NCI-H2029 (cell line): ENCODE measurements at regions not wholly inside any gene's neighbourhood (a gene's known extent, or its start where the extent isn't known, plus 50 kb on each side); places are given as distances from the start of the nearest gene placed in this dataset.

Source experiments
- DNase-seq: peaks from one replicate; lab custom pipeline; 2025; lab: John Stamatoyannopoulos, UW

GRCh38 chr21:38156200-38156599 lies 100.6 kb upstream of the KCNJ15 start:
- no peak for DNase-seq

DNA sequence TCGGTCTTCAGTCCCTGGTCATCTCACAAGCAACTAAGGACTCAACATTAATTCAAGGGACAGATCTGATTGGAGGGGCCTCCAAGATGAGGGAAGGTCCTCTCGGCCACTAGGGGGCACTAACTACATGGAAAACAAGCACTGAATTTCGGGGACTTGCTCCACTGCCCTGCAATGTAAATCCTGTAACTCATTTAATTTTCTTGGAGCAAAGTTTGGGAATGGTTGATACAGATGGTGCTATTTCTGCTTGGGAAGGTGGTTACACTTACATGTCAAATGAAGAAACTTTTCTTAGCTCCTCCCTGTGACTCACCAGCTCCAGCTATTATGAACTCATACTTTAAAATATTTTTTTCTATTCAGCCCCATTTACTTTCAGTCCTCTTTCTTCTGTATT lies 97.4 kb upstream of the KCNJ15 start:
- peak; percentile 56 for DNase-seq

DNA sequence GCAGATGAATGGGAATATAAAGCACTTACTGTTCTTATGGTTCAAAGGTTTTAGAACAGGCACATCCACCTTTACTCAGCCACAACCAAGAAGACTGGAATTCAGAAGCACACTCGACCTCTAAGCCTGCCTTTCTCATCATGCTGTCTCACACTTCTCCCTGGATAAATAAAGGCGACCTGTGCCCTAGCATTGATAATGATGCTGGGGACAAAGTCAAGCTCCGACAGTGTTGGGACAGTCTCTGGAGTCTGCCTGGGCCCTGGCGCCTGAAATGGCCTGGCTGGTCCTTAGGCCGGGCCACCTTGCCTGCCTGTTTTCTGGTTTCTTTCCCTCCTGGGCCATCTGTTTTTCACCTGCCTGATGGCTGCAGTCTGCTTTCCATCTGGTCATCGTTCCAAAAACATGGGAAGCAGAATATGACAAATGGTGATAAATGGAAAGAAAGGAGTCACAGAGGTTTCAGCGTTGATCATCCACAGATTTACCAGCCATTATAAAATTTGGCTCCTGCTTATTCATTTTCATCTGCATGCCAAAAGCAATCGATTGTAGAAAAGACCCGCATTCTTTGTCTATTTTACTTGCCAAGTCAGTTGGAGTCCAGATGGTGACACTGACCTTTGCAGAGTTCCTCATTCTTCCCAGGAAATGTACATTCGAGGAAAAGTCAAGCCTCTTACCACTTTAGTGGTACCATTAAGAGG lies 91.2 kb upstream of the KCNJ15 start:
- no peak for DNase-seq

DNA sequence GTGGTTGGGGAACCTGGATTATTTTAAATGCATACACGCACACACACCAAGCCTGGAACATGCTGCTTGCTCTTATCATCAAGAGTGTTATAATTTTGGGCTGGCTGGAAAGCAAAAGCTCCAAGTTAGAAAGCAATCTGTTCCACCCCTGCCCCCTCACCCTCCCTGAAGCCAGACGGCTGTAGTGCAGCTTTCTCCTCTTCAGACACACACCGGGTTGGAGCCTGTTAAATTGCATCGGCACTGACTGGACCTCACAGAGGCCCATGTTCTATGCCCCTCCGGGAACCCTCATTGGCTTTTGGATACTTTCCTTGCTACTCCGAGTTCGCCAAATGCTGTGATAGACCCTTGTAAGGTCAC lies 90.6 kb upstream of the KCNJ15 start:
- no peak for DNase-seq

GRCh38 chr21:38167345-38167744 lies 89.4 kb upstream of the KCNJ15 start:
- DNase-seq, result no peak

- no peak for DNase-seq
Measured at GRCh38 chr21:38170283-38170682, 86.5 kb upstream of the KCNJ15 start.

GRCh38 chr21:38170704-38171682 lies 85.8 kb upstream of the KCNJ15 start:
- DNase-seq, result no peak

DNA sequence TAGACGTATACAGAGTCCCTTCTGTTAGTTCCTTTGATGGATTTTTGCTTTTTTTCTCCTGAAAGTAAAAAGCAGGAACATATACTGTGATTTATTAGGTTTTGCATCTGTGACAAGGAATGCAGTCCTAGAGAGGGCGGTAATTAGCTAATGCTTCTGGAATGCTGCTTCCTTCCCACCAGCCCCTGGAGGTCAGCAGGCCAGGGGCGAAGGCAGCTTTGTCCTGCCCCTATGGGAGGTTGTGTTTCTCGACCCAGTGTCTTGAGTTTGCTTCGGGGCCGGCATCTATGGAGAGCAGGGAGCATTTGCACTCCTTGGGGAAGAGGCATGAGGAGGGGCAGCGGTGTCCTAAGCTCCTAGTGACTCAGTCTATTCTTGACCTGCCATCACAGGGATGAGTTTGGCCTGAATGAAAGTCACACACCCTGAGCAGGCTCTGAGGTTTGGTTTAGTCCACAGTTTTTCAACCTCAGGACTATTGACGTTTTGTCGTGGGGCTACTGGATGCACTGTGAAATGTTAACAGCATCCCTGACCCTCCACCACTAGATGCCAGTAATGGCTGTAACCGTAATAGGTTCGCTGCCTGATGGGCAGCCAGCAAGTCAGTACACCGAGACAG lies 85.0 kb upstream of the KCNJ15 start:
- no peak for DNase-seq

DNA sequence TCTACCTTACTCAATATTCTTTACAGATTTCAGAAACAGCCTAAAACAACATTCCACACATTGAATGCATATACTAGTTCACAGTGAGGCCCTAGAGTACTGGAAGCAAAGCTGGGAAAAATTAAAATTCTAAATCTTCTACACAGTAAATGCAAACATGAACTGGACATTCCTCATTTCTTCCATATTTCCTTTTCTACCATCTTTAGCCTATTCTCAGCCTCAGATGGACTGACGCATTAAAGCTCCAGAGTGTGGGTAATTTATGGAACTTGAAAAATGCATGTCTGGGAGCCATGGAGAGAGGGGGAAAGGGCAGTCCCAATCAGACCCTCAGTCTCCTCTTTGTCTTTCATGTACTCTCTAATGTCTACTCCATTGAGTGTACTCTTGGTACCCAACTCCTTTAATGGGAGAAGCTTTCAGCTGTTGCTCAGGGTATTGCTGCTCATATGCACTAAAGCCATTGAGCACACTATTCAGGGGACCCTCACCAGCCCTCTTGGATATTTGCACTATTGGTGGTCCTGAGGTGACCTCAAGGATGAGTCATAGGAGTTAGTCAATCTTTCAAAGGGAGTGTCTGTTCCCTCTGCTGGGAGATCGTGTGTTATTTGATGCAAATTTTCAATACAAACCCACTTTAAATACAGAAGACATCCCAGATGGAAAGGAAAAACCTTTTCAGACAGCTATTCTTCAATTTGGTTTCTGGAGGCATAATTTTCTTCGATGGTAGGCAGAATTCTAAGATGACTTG lies 83.3 kb upstream of the KCNJ15 start:
- DNase-seq, result no peak

DNA sequence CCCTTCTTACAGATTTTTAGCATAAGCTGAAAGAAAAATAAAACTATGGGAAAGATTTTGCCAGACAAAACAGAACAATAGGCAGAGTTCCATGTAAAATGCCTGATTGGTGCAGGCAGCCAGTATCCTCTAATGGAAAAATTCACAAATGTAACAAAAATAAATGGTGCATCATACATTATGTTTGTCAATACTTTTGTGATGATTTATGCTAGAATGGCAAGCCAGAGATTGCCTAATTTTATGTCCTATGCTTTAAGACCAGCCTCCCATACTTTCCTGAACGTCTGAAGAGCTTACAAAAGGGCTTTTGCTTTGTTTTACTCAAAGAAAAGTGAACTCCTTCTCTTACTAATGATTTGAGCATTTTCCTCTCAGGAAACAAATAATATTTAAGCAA lies 81.5 kb upstream of the KCNJ15 start:
- DNase-seq, result no peak

- no peak for DNase-seq
Measured at GRCh38 chr21:38177919-38178652, 78.7 kb upstream of the KCNJ15 start.

GRCh38 chr21:38178653-38179470 lies 77.9 kb upstream of the KCNJ15 start:
- no peak for DNase-seq

- no peak for DNase-seq
Measured at GRCh38 chr21:38179511-38179910, 77.3 kb upstream of the KCNJ15 start.

DNA sequence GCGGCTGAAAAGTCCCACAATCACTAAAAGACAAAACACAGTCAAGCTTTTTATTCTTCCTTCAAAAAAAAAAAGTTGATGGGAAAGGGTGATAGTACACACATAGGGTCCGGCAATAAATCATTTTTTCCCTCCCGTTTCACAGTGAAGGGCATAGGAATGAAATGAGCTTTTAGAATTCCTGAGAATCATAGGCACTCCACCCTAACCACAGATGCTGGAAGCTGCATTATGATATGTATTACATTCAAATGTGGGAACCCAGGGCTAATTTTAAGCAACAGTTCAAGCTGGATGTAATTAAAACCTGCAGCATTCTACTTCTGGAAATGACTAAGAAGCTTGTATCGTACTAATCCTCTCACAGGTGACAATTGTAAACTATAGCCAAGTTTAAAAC lies 75.7 kb upstream of the KCNJ15 start:
- DNase-seq, result no peak

- no peak for DNase-seq
Measured at GRCh38 chr21:38182370-38182985, 74.3 kb upstream of the KCNJ15 start.

DNA sequence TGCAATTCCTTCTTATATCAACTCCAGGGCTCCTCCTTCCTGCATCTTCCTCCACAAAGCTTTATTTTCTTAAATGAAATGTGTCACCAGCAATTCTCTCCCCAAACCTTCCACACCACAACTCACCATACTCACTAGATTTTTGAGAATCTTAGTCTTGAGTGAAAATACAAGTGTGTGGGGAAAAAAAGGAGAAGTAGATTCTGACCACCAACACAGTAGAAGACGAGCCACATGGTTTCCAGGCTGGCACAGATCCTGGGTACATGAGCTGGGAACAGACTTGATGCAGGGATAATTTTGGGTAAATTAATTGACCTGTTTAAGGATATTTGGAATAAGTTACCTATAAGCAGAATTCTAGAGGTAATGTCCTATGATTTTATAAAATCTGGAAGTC lies 72.8 kb upstream of the KCNJ15 start:
- DNase-seq, result no peak

DNA sequence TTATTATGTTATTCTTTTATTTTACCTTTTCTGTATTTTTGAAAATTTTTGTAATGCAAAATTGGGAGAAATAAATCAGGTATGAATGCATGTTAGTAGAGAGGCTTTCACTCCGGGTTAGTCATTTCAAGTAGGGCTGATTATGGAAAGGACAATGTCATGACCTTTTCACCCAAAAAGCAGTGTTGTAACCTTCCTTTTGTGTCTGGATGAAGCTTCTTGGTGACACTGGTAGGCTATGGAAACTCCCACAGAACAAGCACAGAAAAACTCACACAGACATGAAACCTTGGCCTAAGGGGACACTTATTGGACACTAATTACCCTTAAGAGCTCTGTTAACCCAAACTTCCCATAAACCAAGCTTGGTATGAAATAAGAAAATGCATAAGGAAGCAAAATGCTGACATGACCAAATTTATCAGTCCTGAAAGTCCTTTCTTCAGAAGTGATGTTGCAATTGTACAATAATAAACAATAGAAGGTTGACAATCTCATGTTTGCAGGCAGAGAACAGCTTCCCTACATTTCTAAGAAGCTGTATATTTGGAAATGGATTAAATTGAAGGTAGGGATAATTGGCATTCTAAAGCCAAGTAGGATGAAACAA lies 70.0 kb upstream of the KCNJ15 start:
- no peak for DNase-seq

- no peak for DNase-seq
Measured at GRCh38 chr21:38188037-38188436, 68.8 kb upstream of the KCNJ15 start.

- no peak for DNase-seq
Measured at GRCh38 chr21:38196036-38196435, 60.8 kb upstream of the KCNJ15 start.

- DNase-seq, result no peak
Measured at GRCh38 chr21:38202811-38203210, 54.0 kb upstream of the KCNJ15 start.
